BE2C (cell line): ENCODE measurements at regions not wholly inside any gene's neighbourhood (a gene's known extent, or its start where the extent isn't known, plus 50 kb on each side); places are given as distances from the start of the nearest gene placed in this dataset.
A peak's percentile ranks its signal among the peaks of the same experiment; 100 is the strongest.
"Not testable (repeated sequence)": the region's sequence is repeated elsewhere in the genome, so short reads cannot be mapped to it uniquely, and the experiment has no call there.

Source experiments
- DNase-seq: peaks from one replicate; pipeline ENCODE4 v3.0.0-alpha.2; 2020
- H3K27me3 ChIP-seq: fragments of 250-450 bp; sonication (Bioruptor Pico); 2 replicates; pipeline ENCODE4 v1.5.1; 2020; ENCODE audit warnings: mild to moderate bottlenecking
- H3K36me3 ChIP-seq: fragments of 250-450 bp; sonication (Bioruptor Pico); 2 replicates; pipeline ENCODE4 v1.5.1; 2020; ENCODE audit warnings: mild to moderate bottlenecking
- H3K4me1 ChIP-seq: fragments of 250-450 bp; sonication (Bioruptor Pico); 2 replicates; pipeline ENCODE4 v1.5.1; 2020
- H3K4me3 ChIP-seq: 2 replicates; pipeline ENCODE4 v1.5.1; 2011; ENCODE audit warnings: low read depth, low read length
- H3K9me3 ChIP-seq: fragments of 250-450 bp; sonication (Bioruptor Pico); 2 replicates; pipeline ENCODE4 v1.5.1; 2020
- TF ChIP-seq, protein P1 (sequence below): IDR thresholded peaks from 2 replicates; pipeline ENCODE4 v1.5.1; 2012; ENCODE audit warnings: mild to moderate bottlenecking, low read depth, low read length

DNA sequence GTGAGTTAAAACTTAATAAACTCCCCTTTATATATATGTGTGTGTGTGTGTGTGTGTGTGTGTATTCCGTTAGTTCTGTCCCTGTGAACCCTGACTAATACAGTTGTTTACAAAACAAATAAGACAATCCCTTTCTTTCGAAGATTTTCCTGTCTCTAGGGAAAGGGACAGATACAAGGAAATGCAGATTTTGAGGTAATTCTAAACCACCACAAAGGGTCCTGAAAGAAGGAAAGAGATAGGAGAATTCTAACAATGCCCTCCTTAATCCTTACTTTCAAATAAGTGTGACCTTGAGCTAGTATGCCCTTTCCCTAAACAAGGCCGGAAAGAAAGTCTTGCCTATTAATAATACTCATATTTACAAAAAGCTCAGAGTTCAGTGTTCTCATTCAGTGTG lies 164.8 kb upstream of the COL11A1 start:
- DNase-seq: no peak
- Histone ChIP-seq H3K36me3 (no peaks in the 10 kb centered on the region), H3K27me3 (no peaks in the 10 kb centered on the region), H3K9me3 (no peaks in the 10 kb centered on the region), H3K4me1 (no peaks in the 10 kb centered on the region), H3K4me3 (no peak overlapping the region)
- TF ChIP-seq, protein P1, sequence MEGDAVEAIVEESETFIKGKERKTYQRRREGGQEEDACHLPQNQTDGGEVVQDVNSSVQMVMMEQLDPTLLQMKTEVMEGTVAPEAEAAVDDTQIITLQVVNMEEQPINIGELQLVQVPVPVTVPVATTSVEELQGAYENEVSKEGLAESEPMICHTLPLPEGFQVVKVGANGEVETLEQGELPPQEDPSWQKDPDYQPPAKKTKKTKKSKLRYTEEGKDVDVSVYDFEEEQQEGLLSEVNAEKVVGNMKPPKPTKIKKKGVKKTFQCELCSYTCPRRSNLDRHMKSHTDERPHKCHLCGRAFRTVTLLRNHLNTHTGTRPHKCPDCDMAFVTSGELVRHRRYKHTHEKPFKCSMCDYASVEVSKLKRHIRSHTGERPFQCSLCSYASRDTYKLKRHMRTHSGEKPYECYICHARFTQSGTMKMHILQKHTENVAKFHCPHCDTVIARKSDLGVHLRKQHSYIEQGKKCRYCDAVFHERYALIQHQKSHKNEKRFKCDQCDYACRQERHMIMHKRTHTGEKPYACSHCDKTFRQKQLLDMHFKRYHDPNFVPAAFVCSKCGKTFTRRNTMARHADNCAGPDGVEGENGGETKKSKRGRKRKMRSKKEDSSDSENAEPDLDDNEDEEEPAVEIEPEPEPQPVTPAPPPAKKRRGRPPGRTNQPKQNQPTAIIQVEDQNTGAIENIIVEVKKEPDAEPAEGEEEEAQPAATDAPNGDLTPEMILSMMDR: no peak

GRCh38 chr1:103271471-103271870 lies 163.1 kb upstream of the COL11A1 start:
- not testable (repeated sequence) for H3K4me3 ChIP-seq, H3K27me3 ChIP-seq, H3K9me3 ChIP-seq, H3K36me3 ChIP-seq, DNase-seq, H3K4me1 ChIP-seq

DNA sequence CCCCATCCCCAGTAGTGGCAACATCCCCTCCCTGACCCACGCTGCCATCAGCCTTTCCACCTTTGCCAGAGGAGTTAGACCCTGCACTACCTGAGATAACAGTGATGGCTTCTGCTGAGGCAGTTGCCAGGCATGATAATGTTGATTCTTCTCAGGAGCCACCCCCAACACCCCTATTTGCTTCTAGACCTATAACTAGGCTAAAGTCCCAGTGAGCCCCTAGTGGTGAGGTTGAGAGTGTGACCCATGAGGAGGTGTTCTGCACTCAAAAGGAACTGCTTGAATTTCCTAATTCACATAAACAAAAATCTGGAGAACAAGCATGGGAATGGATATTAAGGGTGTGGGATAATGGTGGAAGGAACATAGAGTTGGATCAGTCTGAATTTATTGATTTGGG lies 159.6 kb upstream of the COL11A1 start:
- no peaks in the 10 kb centered on the region for H3K4me1 ChIP-seq
- no peaks in the 10 kb centered on the region for H3K9me3 ChIP-seq
- H3K4me3 ChIP-seq: no peak overlapping the region
- H3K36me3 ChIP-seq: no peaks in the 10 kb centered on the region
- no peaks in the 10 kb centered on the region for H3K27me3 ChIP-seq
- DNase-seq: no peak
- TF ChIP-seq, protein P1: peak; percentile 46

DNA sequence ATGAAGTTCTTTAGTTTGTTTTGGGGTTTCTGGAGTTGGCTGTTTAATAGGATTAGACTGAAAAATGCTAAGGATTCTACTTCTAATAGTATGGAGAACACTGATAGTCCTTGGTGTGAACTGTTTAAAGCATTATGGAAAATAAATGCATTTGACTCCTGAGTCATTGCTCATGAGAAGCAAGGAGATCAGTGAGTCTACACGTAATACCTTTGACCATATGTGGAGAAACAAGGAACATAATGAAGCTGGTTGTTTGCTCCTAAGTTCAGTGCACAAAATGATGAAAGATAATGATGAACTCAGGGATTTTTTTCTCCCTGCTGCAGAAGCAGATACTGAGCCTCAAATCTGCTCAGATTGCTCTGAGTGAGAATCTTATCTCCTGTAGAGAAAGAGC lies 158.9 kb upstream of the COL11A1 start:
- no peak for DNase-seq
- Histone ChIP-seq H3K4me1 (no peaks in the 10 kb centered on the region), H3K4me3 (no peak overlapping the region), H3K27me3 (no peaks in the 10 kb centered on the region), H3K9me3 (no peaks in the 10 kb centered on the region), H3K36me3 (no peaks in the 10 kb centered on the region)
- TF ChIP-seq, protein P1: no peak

DNA sequence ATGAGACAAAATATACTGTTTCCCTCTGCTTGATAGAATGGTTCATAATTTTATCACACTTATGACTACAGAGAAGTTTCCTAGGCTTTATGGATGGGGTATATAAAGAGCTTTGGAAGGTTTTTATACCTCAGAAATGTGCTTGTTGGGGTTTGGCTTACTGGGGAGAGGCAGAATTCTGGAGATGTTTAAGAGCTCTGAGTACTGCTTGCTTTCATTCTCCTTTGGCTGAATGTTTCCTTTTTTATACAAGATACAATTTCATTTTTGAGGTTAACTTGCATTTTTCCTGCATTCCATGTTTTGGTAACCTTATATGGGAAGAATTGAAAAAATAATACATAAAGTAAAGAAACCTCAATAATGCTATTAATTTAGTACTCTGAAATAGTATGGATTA lies 157.7 kb upstream of the COL11A1 start:
- Histone ChIP-seq H3K4me1 (no peaks in the 10 kb centered on the region), H3K4me3 (no peak overlapping the region), H3K36me3 (no peaks in the 10 kb centered on the region), H3K27me3 (no peaks in the 10 kb centered on the region), H3K9me3 (no peaks in the 10 kb centered on the region)
- TF ChIP-seq, protein P1: no peak
- no peak for DNase-seq

GRCh38 chr1:103265551-103265950 lies 157.2 kb upstream of the COL11A1 start:
- TF ChIP-seq, protein P1: no peak
- no peak for DNase-seq
- Histone ChIP-seq H3K27me3 (no peaks in the 10 kb centered on the region), H3K36me3 (no peaks in the 10 kb centered on the region), H3K4me3 (no peak overlapping the region), H3K4me1 (no peaks in the 10 kb centered on the region), H3K9me3 (no peaks in the 10 kb centered on the region)

DNA sequence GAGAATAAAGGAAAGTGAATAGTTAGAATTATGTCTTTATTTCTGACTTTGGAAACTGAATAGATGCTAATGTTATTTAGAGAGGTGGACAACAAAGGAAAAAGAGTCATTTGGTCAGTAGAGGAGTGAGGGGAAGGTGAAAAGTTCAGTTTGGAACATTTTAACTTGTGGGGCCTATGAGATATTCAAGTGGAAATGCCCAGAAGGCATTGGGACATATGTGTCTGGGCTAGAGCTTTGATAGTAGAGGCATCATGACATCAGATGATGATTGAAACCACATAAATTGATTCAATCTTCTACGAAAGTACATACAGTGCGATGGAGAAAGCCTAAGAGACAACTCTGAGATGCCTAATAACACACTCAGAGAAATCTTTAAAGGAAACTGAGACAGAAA lies 151.7 kb upstream of the COL11A1 start:
- TF ChIP-seq, protein P1: no peak
- Histone ChIP-seq H3K36me3 (no peaks in the 10 kb centered on the region), H3K9me3 (no peaks in the 10 kb centered on the region), H3K4me3 (no peak overlapping the region), H3K27me3 (no peaks in the 10 kb centered on the region), H3K4me1 (no peaks in the 10 kb centered on the region)
- no peak for DNase-seq
